Coronary artery (tissue), 2 donors: ENCODE measurements at regions not wholly inside any gene's neighbourhood (a gene's known extent, or its start where the extent isn't known, plus 50 kb on each side); places are given as distances from the start of the nearest gene placed in this dataset.

Experiments used
- DNase-seq: peaks from one replicate; pipeline ENCODE4 v3.0.0-alpha.2; 2017; ENCODE audit warnings: low spot score
- H3K27ac ChIP-seq, 2 donors: fragments of 200-600 bp; sonication (generic); one replicate each; pipeline ENCODE4 v1.5.1; 2016 to 2019
- H3K4me3 ChIP-seq: fragments of 200-600 bp; sonication (generic); 2 replicates; pipeline ENCODE4 v1.5.1; 2016; ENCODE audit warnings: mild to moderate bottlenecking, moderate library complexity
- TF ChIP-seq, protein P1 (sequence below): fragments of 200-600 bp; sonication (generic); IDR thresholded peaks from one replicate; pipeline ENCODE4 v1.5.1; 2019; ENCODE audit warnings: antibody characterized with exemption

DNA sequence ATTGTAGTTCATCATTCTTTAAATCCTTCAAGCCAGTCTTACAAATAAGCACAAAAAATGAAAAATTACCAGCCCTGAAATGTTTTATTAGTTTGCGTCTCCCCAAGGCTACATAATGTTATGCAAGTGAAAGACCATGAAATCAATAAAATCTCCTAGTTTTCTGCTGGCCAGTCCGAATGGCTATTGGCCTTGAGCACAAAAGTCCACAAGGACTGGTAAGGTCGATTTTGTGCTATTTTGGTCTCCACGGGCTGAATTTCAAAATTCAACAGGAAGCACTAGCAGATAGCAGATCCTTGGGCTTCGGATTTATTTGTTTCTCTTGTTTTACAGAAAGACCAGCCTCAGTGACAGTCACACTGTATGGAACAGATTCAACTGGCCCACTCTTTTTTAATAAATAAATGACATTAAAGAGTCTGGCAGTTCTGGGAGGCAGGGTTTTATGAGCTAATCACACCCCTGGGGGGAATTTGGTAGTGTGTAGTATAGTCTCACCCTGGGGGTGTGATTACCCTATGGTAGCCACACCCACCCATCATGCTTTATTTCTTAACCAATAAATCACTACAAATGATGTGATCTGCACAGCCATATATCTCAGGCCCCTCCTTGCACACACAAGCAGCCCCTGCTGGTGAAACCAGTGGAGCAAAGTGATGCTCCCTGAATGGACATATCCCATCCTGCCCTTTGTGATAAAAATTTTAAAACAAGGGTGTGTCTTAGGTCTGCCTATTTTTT lies 51.1 kb upstream of the TMEM33 start:
- Histone ChIP-seq H3K4me3 (no peak overlapping the region), H3K27ac (no peak overlapping the region)
- TF ChIP-seq, protein P1, sequence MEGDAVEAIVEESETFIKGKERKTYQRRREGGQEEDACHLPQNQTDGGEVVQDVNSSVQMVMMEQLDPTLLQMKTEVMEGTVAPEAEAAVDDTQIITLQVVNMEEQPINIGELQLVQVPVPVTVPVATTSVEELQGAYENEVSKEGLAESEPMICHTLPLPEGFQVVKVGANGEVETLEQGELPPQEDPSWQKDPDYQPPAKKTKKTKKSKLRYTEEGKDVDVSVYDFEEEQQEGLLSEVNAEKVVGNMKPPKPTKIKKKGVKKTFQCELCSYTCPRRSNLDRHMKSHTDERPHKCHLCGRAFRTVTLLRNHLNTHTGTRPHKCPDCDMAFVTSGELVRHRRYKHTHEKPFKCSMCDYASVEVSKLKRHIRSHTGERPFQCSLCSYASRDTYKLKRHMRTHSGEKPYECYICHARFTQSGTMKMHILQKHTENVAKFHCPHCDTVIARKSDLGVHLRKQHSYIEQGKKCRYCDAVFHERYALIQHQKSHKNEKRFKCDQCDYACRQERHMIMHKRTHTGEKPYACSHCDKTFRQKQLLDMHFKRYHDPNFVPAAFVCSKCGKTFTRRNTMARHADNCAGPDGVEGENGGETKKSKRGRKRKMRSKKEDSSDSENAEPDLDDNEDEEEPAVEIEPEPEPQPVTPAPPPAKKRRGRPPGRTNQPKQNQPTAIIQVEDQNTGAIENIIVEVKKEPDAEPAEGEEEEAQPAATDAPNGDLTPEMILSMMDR: no peak
- no peak for DNase-seq

GRCh38 chr4:41882625-41883347 lies 52.4 kb upstream of the TMEM33 start:
- TF ChIP-seq, protein P1: peak; percentile 92
- H3K4me3 ChIP-seq: peak overlapping the region; percentile 70
- H3K27ac ChIP-seq: no peak overlapping the region
- DNase-seq: no peak

GRCh38 chr4:41881981-41882624 lies 53.1 kb upstream of the TMEM33 start:
- peak overlapping the region; percentile 70 for H3K4me3 ChIP-seq
- no peak overlapping the region for H3K27ac ChIP-seq
- DNase-seq: no peak
- TF ChIP-seq, protein P1: no peak

GRCh38 chr4:41880840-41881831 lies 54.1 kb upstream of the TMEM33 start:
- Histone ChIP-seq H3K27ac (no peak overlapping the region), H3K4me3 (peak overlapping the region; percentile 70)
- TF ChIP-seq, protein P1: no peak
- DNase-seq: no peak

DNA sequence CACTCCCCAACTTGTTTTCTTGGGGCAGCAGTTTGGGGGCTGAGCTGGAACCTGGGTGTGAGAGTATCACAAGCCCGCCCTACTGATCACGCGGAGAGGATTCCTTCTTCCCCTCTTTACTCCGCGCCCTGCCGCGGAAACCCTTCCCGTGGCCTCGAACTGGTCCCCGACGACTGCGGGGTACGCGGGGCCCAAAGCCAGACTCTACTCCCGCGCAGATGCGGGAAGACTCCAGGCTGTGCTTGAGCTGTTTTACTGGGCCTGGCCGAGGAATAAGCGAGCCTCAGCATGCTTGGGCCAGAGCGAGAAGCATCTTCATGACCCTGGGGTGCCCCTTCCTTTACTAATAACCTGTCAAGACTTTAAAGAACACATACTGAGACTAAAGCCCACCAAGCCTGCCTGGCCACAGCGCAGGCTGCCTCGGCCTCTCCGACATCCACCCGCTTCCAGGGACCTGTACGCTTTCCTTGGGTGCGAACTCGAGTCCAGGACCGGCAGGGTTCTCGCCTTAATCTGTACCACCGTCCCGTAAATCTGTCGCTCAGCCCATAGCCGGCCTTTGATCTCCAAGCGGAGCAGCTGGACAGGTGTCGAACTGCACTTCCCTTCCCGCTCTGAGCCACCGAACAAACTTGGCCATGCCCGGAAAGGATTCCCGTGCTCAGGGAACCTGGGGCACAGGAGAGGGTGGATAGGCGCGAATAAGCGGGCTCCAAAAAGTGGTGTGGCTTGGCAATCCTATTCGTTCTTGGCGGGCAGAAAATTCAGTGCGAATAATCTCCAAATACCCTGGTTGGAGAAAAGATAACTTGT lies 55.0 kb upstream of the TMEM33 start:
- no peak overlapping the region for H3K27ac ChIP-seq
- peak overlapping the region; percentile 70 for H3K4me3 ChIP-seq
- no peak for DNase-seq
- TF ChIP-seq, protein P1: no peak

GRCh38 chr4:41879552-41879951 lies 55.7 kb upstream of the TMEM33 start:
- no peak overlapping the region for H3K27ac ChIP-seq
- no peak overlapping the region for H3K4me3 ChIP-seq
- no peak for DNase-seq
- TF ChIP-seq, protein P1: no peak
